Brain microvascular endothelial cell (primary cell): ENCODE measurements at regions not wholly inside any gene's neighbourhood (a gene's known extent, or its start where the extent isn't known, plus 50 kb on each side); places are given as distances from the start of the nearest gene placed in this dataset.

Experiments used
- DNase-seq: peaks from one replicate; pipeline ENCODE4 v3.0.0-alpha.2; 2020
- H3K27ac ChIP-seq: fragments of 250-450 bp; sonication (Bioruptor Pico); 2 replicates; pipeline ENCODE4 v1.5.1; 2020; ENCODE audit warnings: mild to moderate bottlenecking, moderate library complexity
- H3K27me3 ChIP-seq: fragments of 250-450 bp; sonication (Bioruptor Pico); replicated peaks from 2 replicates; pipeline ENCODE4 v1.5.1; 2020; ENCODE audit warnings: mild to moderate bottlenecking
- H3K36me3 ChIP-seq: fragments of 250-450 bp; sonication (Bioruptor Pico); replicated peaks from 2 replicates; pipeline ENCODE4 v1.5.1; 2020; ENCODE audit warnings: mild to moderate bottlenecking
- H3K4me3 ChIP-seq: 2 replicates; pipeline ENCODE4 v1.5.1; 2011; ENCODE audit warnings: low read depth, mild to moderate bottlenecking, control low read depth, low read length, moderate library complexity
- CTCF ChIP-seq: IDR thresholded peaks from 2 replicates; pipeline ENCODE4 v1.5.1; 2011; ENCODE audit warnings: low read depth, mild to moderate bottlenecking, moderate library complexity, low read length, control low read depth, inconsistent platforms; ENCODE audit errors: missing control alignments
- in situ Hi-C: cut with HindIII; loops from 2 replicates; pipeline ENCODE4 v1.10.0; 2017; ENCODE audit warnings: low sequenced_read_pairs, low pct_ligation_motif_present

GRCh38 chr1:79662596-79662995, 656.1 kb upstream of the ADGRL4 start:
- in situ Hi-C loops: no loop called here
- Histone ChIP-seq H3K27ac (no peak overlapping the region), H3K4me3 (no peak overlapping the region), H3K36me3 (no peaks in the 10 kb centered on the region), H3K27me3 (no peaks in the 10 kb centered on the region)
- TF ChIP-seq CTCF: no peak
- no peak for DNase-seq

- no peak for TF ChIP-seq CTCF
- Histone ChIP-seq H3K4me3 (no peak overlapping the region), H3K27me3 (no peaks in the 10 kb centered on the region), H3K36me3 (no peaks in the 10 kb centered on the region), H3K27ac (no peak overlapping the region)
- no peak for DNase-seq
- in situ Hi-C loops: no loop called here
These were observed 653.6 kb upstream of the ADGRL4 start for GRCh38 chr1:79660129-79660528.

- in situ Hi-C loops: no loop called here
- Histone ChIP-seq H3K36me3 (no peaks in the 10 kb centered on the region), H3K4me3 (no peak overlapping the region), H3K27me3 (no peaks in the 10 kb centered on the region), H3K27ac (no peak overlapping the region)
- no peak for TF ChIP-seq CTCF
- DNase-seq: no peak
These were observed 651.6 kb upstream of the ADGRL4 start for GRCh38 chr1:79657951-79658658.

- Histone ChIP-seq H3K27me3 (no peaks in the 10 kb centered on the region), H3K27ac (no peak overlapping the region), H3K4me3 (no peak overlapping the region), H3K36me3 (no peaks in the 10 kb centered on the region)
- TF ChIP-seq CTCF: no peak
- in situ Hi-C loops: no loop called here
- DNase-seq: no peak
These were observed 649.3 kb upstream of the ADGRL4 start for GRCh38 chr1:79655876-79656275.

GRCh38 chr1:79652426-79652825, 645.9 kb upstream of the ADGRL4 start:
- Histone ChIP-seq H3K27me3 (no peaks in the 10 kb centered on the region), H3K27ac (no peak overlapping the region), H3K4me3 (no peak overlapping the region), H3K36me3 (no peaks in the 10 kb centered on the region)
- no peak for TF ChIP-seq CTCF
- in situ Hi-C loops: no loop called here
- no peak for DNase-seq

GRCh38 chr1:79648126-79648525, 641.6 kb upstream of the ADGRL4 start:
- no peak for TF ChIP-seq CTCF
- in situ Hi-C loops: no loop called here
- Histone ChIP-seq H3K27me3 (no peaks in the 10 kb centered on the region), H3K27ac (no peak overlapping the region), H3K4me3 (no peak overlapping the region), H3K36me3 (no peaks in the 10 kb centered on the region)
- no peak for DNase-seq
